ENCODE measurements at regions not wholly inside any gene's neighbourhood (a gene's known extent, or its start where the extent isn't known, plus 50 kb on each side); places are given as distances from the start of the nearest gene placed in this dataset.

DNA sequence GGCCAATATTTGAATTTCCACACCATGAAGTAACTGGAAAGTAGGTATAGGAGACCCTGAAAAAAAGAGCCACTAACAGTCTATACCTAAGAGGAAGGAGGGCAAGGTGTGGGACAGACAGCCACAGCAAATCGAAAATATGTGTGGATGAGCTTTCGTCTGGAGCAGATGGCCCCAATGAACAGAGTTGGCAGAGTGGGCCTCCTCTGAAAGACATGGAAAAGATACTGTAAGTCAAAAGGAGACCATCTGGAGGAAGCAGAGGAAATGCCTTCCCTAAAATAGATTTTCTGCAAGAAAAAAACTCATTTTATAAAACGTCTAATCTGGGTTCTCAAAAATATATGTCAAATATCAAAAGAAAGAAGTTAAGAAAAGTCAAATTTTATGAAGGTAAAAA, 157.2 kb upstream of the PRKD1 start:
- TF ChIP-seq POLR2AphosphoS5 (IDR thresholded peaks at IDR 0.05) (no peak), CTCF (IDR thresholded peaks at IDR 0.05) (no peak)

All from gastroesophageal sphincter (tissue), 3 donors.